MM.1S (cell line): ENCODE measurements at regions not wholly inside any gene's neighbourhood (a gene's known extent, or its start where the extent isn't known, plus 50 kb on each side); places are given as distances from the start of the nearest gene placed in this dataset.

Experiments
- DNase-seq: peaks from one replicate; pipeline ENCODE4 v3.0.0-alpha.2; 2015
- H2AFZ ChIP-seq: fragments of 300-600 bp; sonication (generic); 2 replicates; pipeline ENCODE4 v1.6.0; 2016; ENCODE audit warnings: antibody characterized with exemption, low read length
- H3F3A ChIP-seq: fragments of 300-600 bp; sonication (generic); 2 replicates; pipeline ENCODE4 v1.6.1; 2016; ENCODE audit warnings: mild to moderate bottlenecking, antibody characterized with exemption, low read length, moderate library complexity, mixed read lengths; ENCODE audit not compliant: insufficient read depth
- H3K27ac ChIP-seq: fragments of 300-600 bp; sonication (generic); 2 replicates; pipeline ENCODE4 v1.5.1; 2016; ENCODE audit warnings: mild to moderate bottlenecking, low read length
- H3K27me3 ChIP-seq: fragments of 300-600 bp; sonication (generic); replicated peaks from 2 replicates; pipeline ENCODE4 v1.6.0; 2016; ENCODE audit warnings: low read length; ENCODE audit not compliant: insufficient read depth
- H3K36me3 ChIP-seq: fragments of 300-600 bp; sonication (generic); replicated peaks from 2 replicates; pipeline ENCODE4 v1.6.1; 2016; ENCODE audit warnings: mild to moderate bottlenecking, low read length, mixed read lengths; ENCODE audit not compliant: insufficient read depth
- H3K4me1 ChIP-seq: fragments of 300-600 bp; sonication (generic); 2 replicates; pipeline ENCODE4 v1.6.1; 2016; ENCODE audit warnings: low read length, mixed read lengths
- H3K4me2 ChIP-seq: fragments of 300-600 bp; sonication (generic); 2 replicates; pipeline ENCODE4 v1.6.0; 2016; ENCODE audit warnings: low read depth, low read length
- H3K4me3 ChIP-seq: fragments of 300-600 bp; sonication (generic); 2 replicates; pipeline ENCODE4 v1.5.1; 2016; ENCODE audit warnings: low read length, mixed read lengths
- H3K79me2 ChIP-seq: fragments of 300-600 bp; sonication (generic); 2 replicates; pipeline ENCODE4 v1.6.1; 2016; ENCODE audit warnings: mixed run types, low read length, mixed read lengths
- H3K9ac ChIP-seq: fragments of 300-600 bp; sonication (generic); 2 replicates; pipeline ENCODE4 v1.6.1; 2016; ENCODE audit warnings: low read length, mixed read lengths
- H3K9me2 ChIP-seq: fragments of 300-600 bp; sonication (generic); replicated peaks from 2 replicates; pipeline ENCODE4 v1.6.1; 2016; ENCODE audit warnings: mild to moderate bottlenecking, low read length, mixed read lengths; ENCODE audit not compliant: insufficient read depth
- H3K9me3 ChIP-seq: fragments of 300-600 bp; sonication (generic); replicated peaks from 2 replicates; pipeline ENCODE4 v1.6.1; 2016; ENCODE audit warnings: mild to moderate bottlenecking, low read length, mixed read lengths; ENCODE audit not compliant: insufficient read depth
- H4K20me1 ChIP-seq: fragments of 300-600 bp; sonication (generic); 2 replicates; pipeline ENCODE4 v1.6.1; 2016; ENCODE audit warnings: mild to moderate bottlenecking, low read length, moderate library complexity, mixed read lengths; ENCODE audit not compliant: insufficient read depth
- CTCF ChIP-seq: fragments of 300-600 bp; sonication (generic); IDR thresholded peaks from 2 replicates; pipeline ENCODE4 v1.5.1; 2016; ENCODE audit warnings: antibody characterized with exemption, low read length, mixed read lengths
- EZH2 ChIP-seq: fragments of 300-600 bp; sonication (generic); optimal IDR thresholded peaks from 2 replicates; pipeline ENCODE3; 2017; ENCODE audit warnings: low read depth, mild to moderate bottlenecking, antibody characterized with exemption, low read length, mixed read lengths
- EZH2phosphoT487 ChIP-seq: fragments of 300-600 bp; sonication (generic); IDR thresholded peaks from 2 replicates; pipeline ENCODE4 v1.6.1; 2018; ENCODE audit warnings: antibody characterized with exemption, low read length

- H3K9me3 ChIP-seq: no peaks in the 10 kb centered on the region
- no peak for DNase-seq
- H3K4me2 ChIP-seq: no peak overlapping the region
- no peak for TF ChIP-seq CTCF
- no peak for TF ChIP-seq EZH2phosphoT487
- no peak for TF ChIP-seq EZH2
- H3K79me2 ChIP-seq: no peaks in the 10 kb centered on the region
- no peak overlapping the region for H3K9ac ChIP-seq
- no peaks in the 10 kb centered on the region for H3K4me1 ChIP-seq
- H3K27me3 ChIP-seq: no peaks in the 10 kb centered on the region
- H3K4me3 ChIP-seq: no peak overlapping the region
- no peak overlapping the region for H3K27ac ChIP-seq
- no peaks in the 10 kb centered on the region for H3K36me3 ChIP-seq
- H3F3A ChIP-seq: no peaks in the 10 kb centered on the region
- no peaks in the 10 kb centered on the region for H3K9me2 ChIP-seq
- H4K20me1 ChIP-seq: no peaks in the 10 kb centered on the region
- H2AFZ ChIP-seq: no peak overlapping the region
These were observed 94.2 kb upstream of the ENPEP start for GRCh38 chr4:110381784-110382183.

- DNase-seq: no peak
- H3K4me2 ChIP-seq: no peak overlapping the region
- no peaks in the 10 kb centered on the region for H3K9me3 ChIP-seq
- H3K79me2 ChIP-seq: no peaks in the 10 kb centered on the region
- TF ChIP-seq EZH2: no peak
- no peak for TF ChIP-seq EZH2phosphoT487
- no peak for TF ChIP-seq CTCF
- H3K9me2 ChIP-seq: no peaks in the 10 kb centered on the region
- no peak overlapping the region for H3K27ac ChIP-seq
- no peaks in the 10 kb centered on the region for H3K27me3 ChIP-seq
- no peaks in the 10 kb centered on the region for H3K36me3 ChIP-seq
- H2AFZ ChIP-seq: no peak overlapping the region
- no peaks in the 10 kb centered on the region for H3F3A ChIP-seq
- H3K9ac ChIP-seq: no peak overlapping the region
- H3K4me3 ChIP-seq: no peak overlapping the region
- H3K4me1 ChIP-seq: no peaks in the 10 kb centered on the region
- no peaks in the 10 kb centered on the region for H4K20me1 ChIP-seq
These were observed 103.5 kb upstream of the ENPEP start for GRCh38 chr4:110372485-110372884.

GRCh38 chr4:110371016-110371770 is 104.8 kb upstream of the ENPEP start:
- Histone ChIP-seq H3K9ac (no peak overlapping the region), H3K4me2 (no peak overlapping the region), H3K9me2 (no peaks in the 10 kb centered on the region), H3K27ac (no peak overlapping the region), H3K79me2 (no peaks in the 10 kb centered on the region), H3F3A (no peaks in the 10 kb centered on the region), H4K20me1 (no peaks in the 10 kb centered on the region), H3K36me3 (no peaks in the 10 kb centered on the region), H3K27me3 (no peaks in the 10 kb centered on the region), H3K4me3 (no peak overlapping the region), H3K9me3 (no peaks in the 10 kb centered on the region), H3K4me1 (no peaks in the 10 kb centered on the region), H2AFZ (no peak overlapping the region)
- no peak for TF ChIP-seq CTCF
- no peak for TF ChIP-seq EZH2
- TF ChIP-seq EZH2phosphoT487: no peak
- no peak for DNase-seq
